ENCODE measurements at regions not wholly inside any gene's neighbourhood (a gene's known extent, or its start where the extent isn't known, plus 50 kb on each side); places are given as distances from the start of the nearest gene placed in this dataset.

DNA sequence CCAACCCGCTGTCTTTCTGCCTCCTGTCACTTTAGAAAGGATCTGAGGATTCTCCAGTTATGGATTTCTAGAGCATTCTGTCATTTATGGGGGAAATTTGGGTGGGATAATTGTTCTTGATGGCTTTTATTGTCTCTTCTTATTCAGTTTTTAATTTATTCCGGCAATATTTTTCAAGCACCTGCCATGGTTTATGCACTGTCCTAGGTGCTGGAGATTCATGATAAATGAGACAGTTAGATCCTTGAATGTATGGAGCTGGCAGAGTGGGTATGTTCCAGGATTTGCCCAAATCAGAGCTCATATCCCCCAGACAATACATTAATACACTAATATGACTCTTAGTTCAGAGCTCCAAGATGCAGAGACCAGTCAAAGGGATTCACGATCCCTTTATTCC, 146.8 kb upstream of the PRKCQ start:
- TF ChIP-seq, protein P1, sequence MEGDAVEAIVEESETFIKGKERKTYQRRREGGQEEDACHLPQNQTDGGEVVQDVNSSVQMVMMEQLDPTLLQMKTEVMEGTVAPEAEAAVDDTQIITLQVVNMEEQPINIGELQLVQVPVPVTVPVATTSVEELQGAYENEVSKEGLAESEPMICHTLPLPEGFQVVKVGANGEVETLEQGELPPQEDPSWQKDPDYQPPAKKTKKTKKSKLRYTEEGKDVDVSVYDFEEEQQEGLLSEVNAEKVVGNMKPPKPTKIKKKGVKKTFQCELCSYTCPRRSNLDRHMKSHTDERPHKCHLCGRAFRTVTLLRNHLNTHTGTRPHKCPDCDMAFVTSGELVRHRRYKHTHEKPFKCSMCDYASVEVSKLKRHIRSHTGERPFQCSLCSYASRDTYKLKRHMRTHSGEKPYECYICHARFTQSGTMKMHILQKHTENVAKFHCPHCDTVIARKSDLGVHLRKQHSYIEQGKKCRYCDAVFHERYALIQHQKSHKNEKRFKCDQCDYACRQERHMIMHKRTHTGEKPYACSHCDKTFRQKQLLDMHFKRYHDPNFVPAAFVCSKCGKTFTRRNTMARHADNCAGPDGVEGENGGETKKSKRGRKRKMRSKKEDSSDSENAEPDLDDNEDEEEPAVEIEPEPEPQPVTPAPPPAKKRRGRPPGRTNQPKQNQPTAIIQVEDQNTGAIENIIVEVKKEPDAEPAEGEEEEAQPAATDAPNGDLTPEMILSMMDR (IDR thresholded peaks at IDR 0.05), result no peak
- TF ChIP-seq POLR2A (IDR thresholded peaks at IDR 0.05), result no peak

Measured in esophagus squamous epithelium (tissue), 4 donors.